T-helper 22 cell (primary cell): ENCODE measurements at regions not wholly inside any gene's neighbourhood (a gene's known extent, or its start where the extent isn't known, plus 50 kb on each side); places are given as distances from the start of the nearest gene placed in this dataset.

Experiments
- DNase-seq: peaks from one replicate; pipeline ENCODE4 v3.0.0-alpha.2; 2020; ENCODE audit warnings: low read depth

- DNase-seq = no peak
Measured at GRCh38 chr5:82807021-82807420, 270.2 kb downstream of the TMEM167A start.

- DNase-seq = no peak
Measured at GRCh38 chr5:82806513-82806912, 270.7 kb downstream of the TMEM167A start.

- DNase-seq = no peak
Measured at GRCh38 chr5:82804155-82804690, 273.0 kb downstream of the TMEM167A start.

DNA sequence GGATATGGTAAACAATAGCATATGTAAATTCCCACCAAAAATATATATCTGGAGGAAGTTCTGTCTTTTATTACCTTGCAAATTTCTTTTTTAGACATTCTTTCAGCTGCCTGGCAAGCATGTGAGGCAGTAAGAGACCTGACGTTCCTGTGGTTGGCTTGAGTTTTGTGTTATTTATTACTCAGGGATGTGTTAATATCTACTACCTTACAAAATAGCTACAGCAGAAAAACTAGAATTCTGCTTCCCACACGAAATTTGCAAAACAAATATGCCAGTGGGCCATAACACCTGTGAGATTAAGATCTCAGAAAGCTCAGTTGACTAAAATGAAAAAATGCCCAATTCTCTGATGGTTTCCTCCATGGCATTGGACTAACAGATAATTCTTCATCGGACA, 274.2 kb downstream of the TMEM167A start:
- DNase-seq = no peak

DNA sequence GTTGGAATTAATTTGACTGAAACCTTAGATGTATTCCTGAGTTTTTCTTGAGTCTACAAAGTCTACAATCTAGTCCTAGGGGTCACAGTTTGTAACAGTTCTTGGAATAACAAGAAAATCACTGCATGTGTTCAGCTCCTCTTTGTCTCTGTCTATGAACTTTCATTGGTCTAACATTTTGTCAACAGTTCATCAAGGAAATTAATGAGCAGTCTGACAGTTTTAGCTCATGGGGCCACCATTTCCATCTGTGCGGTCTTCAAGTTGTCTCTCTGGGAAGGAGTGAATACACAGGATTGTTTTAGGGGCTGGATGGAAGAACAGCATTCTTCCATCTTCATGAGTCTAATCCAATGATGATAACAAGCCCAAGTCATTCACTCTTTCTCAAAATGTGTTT, 276.4 kb downstream of the TMEM167A start:
- no peak for DNase-seq

GRCh38 chr5:82799361-82800077, 277.7 kb downstream of the TMEM167A start:
- DNase-seq = no peak

DNA sequence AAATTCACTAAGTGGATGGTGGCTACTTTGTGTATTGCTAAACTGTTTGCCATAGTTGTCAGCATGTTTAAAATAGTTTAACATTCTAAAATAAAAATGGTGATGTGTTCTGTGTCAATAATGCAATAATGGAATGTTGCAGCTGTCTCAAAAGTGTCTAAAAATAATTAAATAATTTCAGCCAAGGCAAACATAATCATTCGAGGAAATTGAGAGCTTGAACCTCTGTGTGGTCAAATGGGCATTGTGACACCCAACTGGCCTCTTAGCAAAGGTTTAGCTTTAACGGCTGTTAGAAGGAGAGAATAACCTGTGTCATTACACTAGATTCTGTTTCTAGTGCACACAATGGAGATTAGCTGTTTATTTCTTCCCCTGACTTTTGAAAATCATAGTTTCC, 278.5 kb downstream of the TMEM167A start:
- no peak for DNase-seq

- DNase-seq = no peak
Measured at GRCh38 chr5:82796643-82797416, 280.4 kb downstream of the TMEM167A start.

DNA sequence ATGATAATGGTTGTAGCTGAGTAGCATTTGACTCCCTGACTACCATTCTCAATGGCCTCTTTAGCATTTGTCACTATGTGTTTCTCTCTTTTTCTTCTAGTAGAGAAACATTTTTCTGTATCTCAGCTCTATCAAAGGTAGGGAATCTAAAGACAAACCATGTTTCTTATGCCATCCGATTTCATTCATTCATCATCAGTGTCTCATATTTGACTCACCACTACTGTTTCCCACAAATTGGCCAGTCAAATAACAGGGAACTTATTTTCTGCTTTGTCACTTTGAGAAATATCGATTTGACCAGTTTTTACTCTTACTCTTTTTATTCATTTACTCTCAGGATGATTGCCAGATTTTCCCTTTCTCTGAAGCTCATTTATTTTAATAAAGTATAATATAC, 282.3 kb downstream of the TMEM167A start:
- DNase-seq = no peak

GRCh38 chr5:82793808-82794419, 283.3 kb downstream of the TMEM167A start:
- DNase-seq = no peak

- no peak for DNase-seq
Measured at GRCh38 chr5:82792096-82792495, 285.1 kb downstream of the TMEM167A start.

- DNase-seq = no peak
Measured at GRCh38 chr5:82789095-82789494, 288.1 kb downstream of the TMEM167A start.

DNA sequence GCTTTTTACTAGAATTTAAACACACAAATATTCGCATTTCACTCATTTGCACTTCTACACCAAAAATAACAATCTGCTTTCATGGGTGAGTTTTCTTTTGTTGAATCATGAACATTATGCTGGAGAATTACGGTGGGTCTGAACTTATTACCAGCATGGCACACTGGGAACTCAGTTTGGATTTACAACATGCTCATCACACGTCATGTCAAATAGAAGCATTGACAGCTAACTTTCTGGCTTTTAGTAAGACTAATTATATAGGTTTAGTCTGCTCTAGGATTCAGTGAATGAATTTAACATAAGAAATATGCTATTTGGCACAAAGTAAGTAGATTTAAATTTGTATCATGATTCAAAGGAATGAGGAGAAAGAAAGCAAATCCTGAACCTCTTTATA, 290.4 kb downstream of the TMEM167A start:
- no peak for DNase-seq

GRCh38 chr5:82785882-82786509, 291.2 kb downstream of the TMEM167A start:
- DNase-seq = no peak

- DNase-seq = no peak
Measured at GRCh38 chr5:82785456-82785855, 291.7 kb downstream of the TMEM167A start.

- no peak for DNase-seq
Measured at GRCh38 chr5:82784521-82784920, 292.7 kb downstream of the TMEM167A start.

- DNase-seq = no peak
Measured at GRCh38 chr5:82777106-82777505, 300.1 kb downstream of the TMEM167A start.

DNA sequence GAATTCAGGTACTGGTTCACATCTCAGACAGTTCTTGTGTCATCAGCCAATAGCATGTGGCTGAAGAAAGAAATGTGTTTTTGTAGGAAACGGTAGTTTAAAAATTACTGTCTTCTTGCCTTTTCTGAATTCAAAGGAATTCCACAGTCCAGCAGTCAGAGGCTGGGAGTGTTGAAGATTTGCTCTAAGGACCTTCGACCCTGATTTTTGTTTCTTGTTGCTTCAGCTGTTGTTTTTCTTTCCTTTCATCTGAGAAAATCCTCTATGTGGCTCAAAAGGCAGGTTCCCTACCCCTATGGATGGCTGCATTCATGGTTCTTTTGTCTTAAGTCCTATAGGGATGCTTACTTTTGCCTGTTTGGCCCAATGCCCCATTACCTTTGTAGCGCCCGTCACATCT, 304.9 kb downstream of the TMEM167A start:
- no peak for DNase-seq

DNA sequence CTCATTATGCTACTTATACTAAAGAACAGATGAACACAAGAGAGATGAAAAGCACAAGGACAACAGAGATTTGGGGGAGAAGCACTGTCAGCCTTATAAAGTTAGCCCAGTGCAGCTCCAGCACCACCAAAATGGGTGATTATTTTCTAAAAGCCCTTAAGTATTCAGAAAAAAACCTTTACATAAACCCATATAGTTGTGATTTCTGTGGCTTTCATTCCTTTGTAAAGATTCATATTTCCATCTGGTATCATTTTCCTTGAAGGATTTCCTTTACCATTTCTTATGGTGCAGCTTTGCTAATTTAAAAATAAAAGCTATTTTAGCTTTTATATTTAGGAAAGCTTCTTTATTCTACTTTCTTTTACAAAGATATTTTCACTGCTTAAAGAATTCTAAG, 311.0 kb downstream of the TMEM167A start:
- no peak for DNase-seq

GRCh38 chr5:82765765-82766164, 311.4 kb downstream of the TMEM167A start:
- DNase-seq = no peak

- no peak for DNase-seq
Measured at GRCh38 chr5:82760856-82761255, 316.3 kb downstream of the TMEM167A start.

DNA sequence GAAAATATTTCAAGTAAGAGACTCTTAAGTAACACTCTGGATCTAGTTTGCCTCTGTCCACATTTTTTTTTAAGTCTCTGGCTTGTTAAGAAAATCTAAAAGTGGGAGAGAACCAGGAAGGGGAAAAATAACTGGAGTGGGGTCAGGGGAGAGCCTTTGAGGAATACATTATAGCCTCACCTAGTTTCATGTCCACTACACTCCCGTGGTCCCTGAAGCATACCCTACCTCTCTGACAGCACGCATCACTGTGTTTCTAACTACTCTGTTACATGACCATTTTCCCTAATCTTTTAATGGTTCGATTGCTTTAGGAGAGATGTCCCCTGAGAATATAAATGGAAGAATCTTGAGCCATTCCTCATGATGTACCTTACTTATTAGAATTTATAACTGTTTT, 318.3 kb downstream of the TMEM167A start:
- DNase-seq = no peak
